Neutrophil (primary cell): ENCODE measurements at regions not wholly inside any gene's neighbourhood (a gene's known extent, or its start where the extent isn't known, plus 50 kb on each side); places are given as distances from the start of the nearest gene placed in this dataset.

ENCODE experiments used
- H3K27ac ChIP-seq: fragments of 200-600 bp; sonication (generic); 2 replicates; pipeline ENCODE4 v1.5.1; 2016; ENCODE audit warnings: mild to moderate bottlenecking, moderate library complexity
- H3K27me3 ChIP-seq: fragments of 200-600 bp; sonication (generic); 2 replicates; pipeline ENCODE4 v1.6.0; 2016; ENCODE audit warnings: mild to moderate bottlenecking
- H3K36me3 ChIP-seq: fragments of 200-600 bp; sonication (generic); 2 replicates; pipeline ENCODE4 v1.5.1; 2017
- H3K4me1 ChIP-seq, 2 experiments: fragments of 200-600 bp in 1 of 2; sonication (generic) in 1 of 2; 1 replicate in 1 of 2; 2 replicates in 1 of 2; pipeline versions ENCODE4 v1.5.1 to v1.6.1; 2013 to 2016; ENCODE audit warnings: low read depth in 1 of 2, low read length in 1 of 2, mild to moderate bottlenecking in 1 of 2, moderate library complexity in 1 of 2; ENCODE audit not compliant: control insufficient read depth in 1 of 2, insufficient read depth in 1 of 2
- H3K4me3 ChIP-seq, 2 experiments: fragments of 200-600 bp in 1 of 2; sonication (generic) in 1 of 2; 1 replicate in 1 of 2; 2 replicates in 1 of 2; pipeline ENCODE4 v1.5.1; 2013 to 2016; ENCODE audit warnings: low read depth in 1 of 2, low read length in 1 of 2, mild to moderate bottlenecking in 1 of 2, moderate library complexity in 1 of 2
- H3K9me3 ChIP-seq: fragments of 200-600 bp; sonication (generic); 2 replicates; pipeline ENCODE4 v1.5.1; 2016
- TF ChIP-seq, protein P1 (sequence below): fragments of 200-600 bp; sonication (generic); IDR thresholded peaks from 2 replicates; pipeline ENCODE4 v1.5.1; 2016; ENCODE audit warnings: antibody characterized with exemption

DNA sequence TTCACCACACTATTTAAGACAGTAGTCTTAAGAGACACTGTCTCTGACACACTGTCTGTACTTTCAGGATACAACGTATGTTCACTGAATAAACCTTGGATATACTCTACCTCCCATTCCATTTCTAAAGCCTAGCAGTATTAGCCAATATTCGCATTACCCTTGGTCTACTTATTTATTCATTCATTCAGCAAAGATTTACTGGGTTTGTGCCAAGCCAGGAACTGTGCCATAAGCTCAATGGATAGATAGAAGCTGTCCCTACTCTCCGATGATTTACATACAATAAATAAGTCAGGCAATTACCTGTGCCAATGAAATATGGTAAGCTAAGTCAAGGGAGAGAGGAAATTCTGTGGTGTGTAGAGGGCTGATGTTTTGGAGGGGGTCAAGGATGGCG, 195.2 kb upstream of the RAB4A start:
- TF ChIP-seq, protein P1, sequence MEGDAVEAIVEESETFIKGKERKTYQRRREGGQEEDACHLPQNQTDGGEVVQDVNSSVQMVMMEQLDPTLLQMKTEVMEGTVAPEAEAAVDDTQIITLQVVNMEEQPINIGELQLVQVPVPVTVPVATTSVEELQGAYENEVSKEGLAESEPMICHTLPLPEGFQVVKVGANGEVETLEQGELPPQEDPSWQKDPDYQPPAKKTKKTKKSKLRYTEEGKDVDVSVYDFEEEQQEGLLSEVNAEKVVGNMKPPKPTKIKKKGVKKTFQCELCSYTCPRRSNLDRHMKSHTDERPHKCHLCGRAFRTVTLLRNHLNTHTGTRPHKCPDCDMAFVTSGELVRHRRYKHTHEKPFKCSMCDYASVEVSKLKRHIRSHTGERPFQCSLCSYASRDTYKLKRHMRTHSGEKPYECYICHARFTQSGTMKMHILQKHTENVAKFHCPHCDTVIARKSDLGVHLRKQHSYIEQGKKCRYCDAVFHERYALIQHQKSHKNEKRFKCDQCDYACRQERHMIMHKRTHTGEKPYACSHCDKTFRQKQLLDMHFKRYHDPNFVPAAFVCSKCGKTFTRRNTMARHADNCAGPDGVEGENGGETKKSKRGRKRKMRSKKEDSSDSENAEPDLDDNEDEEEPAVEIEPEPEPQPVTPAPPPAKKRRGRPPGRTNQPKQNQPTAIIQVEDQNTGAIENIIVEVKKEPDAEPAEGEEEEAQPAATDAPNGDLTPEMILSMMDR, result no peak
- Histone ChIP-seq H3K27me3 (no peaks in the 10 kb centered on the region), H3K4me1 (peaks cover 11 to 19% of the 10 kb centered on the region in 2 experiments), H3K9me3 (no peaks in the 10 kb centered on the region), H3K27ac (no peak overlapping the region), H3K4me3 (no peak overlapping the region), H3K36me3 (no peaks in the 10 kb centered on the region)

DNA sequence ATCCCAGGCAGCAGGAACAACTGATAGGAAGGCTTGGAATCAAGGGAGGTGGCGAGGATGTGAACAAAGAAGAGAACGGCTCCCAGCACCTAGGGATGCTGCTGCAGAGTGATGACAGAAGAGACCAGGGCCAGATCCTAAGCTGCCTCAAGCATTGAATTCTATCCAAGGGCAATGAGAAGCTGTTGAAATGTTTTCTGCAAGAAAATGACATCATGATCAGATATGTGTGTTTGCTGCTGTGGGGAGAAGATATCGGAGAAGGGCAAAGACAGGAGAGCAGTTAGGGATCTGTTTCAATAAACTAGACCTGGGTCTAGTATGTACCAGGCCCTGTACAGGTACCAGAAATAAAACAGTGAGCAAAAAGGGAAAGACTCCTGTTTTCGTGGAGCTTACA, 194.7 kb upstream of the RAB4A start:
- Histone ChIP-seq H3K36me3 (no peaks in the 10 kb centered on the region), H3K4me3 (no peak overlapping the region), H3K27me3 (no peaks in the 10 kb centered on the region), H3K9me3 (no peaks in the 10 kb centered on the region), H3K27ac (no peak overlapping the region), H3K4me1 (peaks cover 7 to 14% of the 10 kb centered on the region in 2 experiments)
- TF ChIP-seq, protein P1, result no peak

DNA sequence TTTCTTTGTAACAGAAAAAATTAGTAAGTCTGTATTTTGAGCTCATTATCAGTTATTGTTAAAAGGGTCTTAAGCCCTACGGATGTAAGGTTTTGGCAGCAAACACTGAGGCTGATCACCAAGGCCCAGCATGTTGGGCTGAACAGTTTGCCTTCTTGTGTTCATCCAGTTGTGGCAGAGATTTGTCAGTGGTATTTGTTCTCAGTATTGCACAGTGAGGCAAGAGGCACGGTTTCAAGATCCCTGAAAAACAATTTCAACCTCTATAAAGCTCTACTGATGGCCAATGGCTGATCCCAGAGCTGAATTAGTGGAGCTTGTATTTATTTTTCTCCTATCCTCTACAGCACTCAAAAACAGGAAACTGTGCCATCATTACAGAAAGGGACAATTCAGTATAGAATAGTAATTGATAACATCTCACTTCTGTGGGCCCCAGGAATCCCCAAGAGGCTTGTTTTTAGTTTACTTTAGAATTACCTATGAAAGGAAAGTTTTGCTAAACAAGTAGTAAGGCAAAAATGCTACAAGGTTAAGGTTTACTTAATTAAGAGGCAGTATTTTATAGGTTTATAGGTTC, 191.8 kb upstream of the RAB4A start:
- no peak overlapping the region for H3K4me3 ChIP-seq
- H3K9me3 ChIP-seq, result no peaks in the 10 kb centered on the region
- TF ChIP-seq, protein P1, result no peak

DNA sequence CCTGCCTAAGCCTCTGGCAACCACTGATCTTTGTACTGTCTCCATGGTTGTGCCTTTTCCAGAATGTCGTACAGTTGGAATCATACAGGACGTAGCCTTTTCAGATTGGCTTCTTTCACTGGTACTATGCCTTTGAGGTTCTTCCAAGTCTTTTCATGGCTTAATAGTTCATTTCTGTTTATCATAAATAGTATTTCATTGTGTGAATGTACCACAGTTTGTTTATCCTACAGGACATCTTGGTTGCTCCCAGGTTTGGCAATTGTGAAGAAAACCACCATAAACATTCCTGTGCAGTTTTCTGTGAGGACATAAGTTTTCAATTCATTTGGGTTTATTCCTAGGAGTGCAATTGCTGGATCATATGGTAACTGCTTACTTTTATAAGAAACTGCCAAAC, 190.6 kb upstream of the RAB4A start:
- H3K9me3 ChIP-seq, result no peaks in the 10 kb centered on the region
- H3K36me3 ChIP-seq, result no peaks in the 10 kb centered on the region
- H3K27me3 ChIP-seq, result no peaks in the 10 kb centered on the region
- no peak overlapping the region for H3K4me3 ChIP-seq
- H3K4me1 ChIP-seq, result no peaks in the 10 kb centered on the region
- H3K27ac ChIP-seq, result no peak overlapping the region
- TF ChIP-seq, protein P1, result no peak

More for the DNA sequence above, 191.8 kb upstream of the RAB4A start:
- Histone ChIP-seq H3K4me1 (no peaks in the 10 kb centered on the region), H3K27ac (no peak overlapping the region), H3K27me3 (no peaks in the 10 kb centered on the region), H3K36me3 (no peaks in the 10 kb centered on the region)

DNA sequence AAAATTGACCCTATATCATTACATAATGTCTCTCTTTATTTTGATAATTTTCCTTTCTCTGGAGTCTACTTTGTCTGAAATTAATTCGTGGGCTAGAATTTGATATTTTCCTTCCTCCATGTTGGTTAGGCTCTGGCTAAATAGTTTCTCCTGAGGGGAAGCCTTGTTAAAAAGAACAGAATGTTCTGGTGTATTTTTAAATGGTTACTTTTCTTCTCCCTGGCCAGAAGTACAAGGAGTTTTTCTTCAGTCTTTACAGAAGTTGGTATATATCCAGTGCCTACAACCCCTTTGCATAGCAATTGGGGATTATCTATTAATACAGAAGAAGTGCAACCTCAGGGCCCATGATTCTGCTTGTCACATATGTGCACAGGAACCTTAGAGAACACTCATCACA, 185.6 kb upstream of the RAB4A start:
- Histone ChIP-seq H3K9me3 (no peaks in the 10 kb centered on the region), H3K36me3 (no peaks in the 10 kb centered on the region), H3K4me3 (no peak overlapping the region), H3K27me3 (no peaks in the 10 kb centered on the region), H3K4me1 (no peaks in the 10 kb centered on the region), H3K27ac (no peak overlapping the region)
- TF ChIP-seq, protein P1, result no peak

DNA sequence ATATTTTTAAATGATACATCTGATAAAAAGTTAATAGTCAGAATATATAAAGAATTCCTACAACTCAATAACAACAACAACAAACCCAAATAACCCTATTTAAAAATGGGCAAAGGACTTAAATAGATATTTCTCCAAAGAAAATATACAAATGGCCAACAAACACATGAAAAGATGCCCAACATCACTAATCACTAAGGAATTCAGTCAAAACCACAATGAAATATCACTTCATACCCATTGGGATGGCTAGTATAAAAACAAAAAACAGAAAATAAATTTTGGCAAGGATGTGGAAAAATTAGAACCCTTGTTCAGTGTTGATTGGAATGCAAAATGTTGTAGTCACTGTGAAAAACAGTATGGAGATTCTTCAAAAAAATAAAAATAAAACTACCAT, 184.8 kb upstream of the RAB4A start:
- TF ChIP-seq, protein P1, result no peak
- H3K36me3 ChIP-seq, result no peaks in the 10 kb centered on the region
- no peaks in the 10 kb centered on the region for H3K27me3 ChIP-seq
- no peak overlapping the region for H3K27ac ChIP-seq
- H3K4me3 ChIP-seq, result no peak overlapping the region
- no peaks in the 10 kb centered on the region for H3K4me1 ChIP-seq
- no peaks in the 10 kb centered on the region for H3K9me3 ChIP-seq
